CD4-positive, alpha-beta T cell treated with Interleukin-17A for 4 hours (primary cell): ENCODE measurements at regions not wholly inside any gene's neighbourhood (a gene's known extent, or its start where the extent isn't known, plus 50 kb on each side); places are given as distances from the start of the nearest gene placed in this dataset.

Source experiments
- DNase-seq: peaks from one replicate; pipeline ENCODE4 v3.0.0-alpha.2; 2020; ENCODE audit warnings: mixed read lengths

DNA sequence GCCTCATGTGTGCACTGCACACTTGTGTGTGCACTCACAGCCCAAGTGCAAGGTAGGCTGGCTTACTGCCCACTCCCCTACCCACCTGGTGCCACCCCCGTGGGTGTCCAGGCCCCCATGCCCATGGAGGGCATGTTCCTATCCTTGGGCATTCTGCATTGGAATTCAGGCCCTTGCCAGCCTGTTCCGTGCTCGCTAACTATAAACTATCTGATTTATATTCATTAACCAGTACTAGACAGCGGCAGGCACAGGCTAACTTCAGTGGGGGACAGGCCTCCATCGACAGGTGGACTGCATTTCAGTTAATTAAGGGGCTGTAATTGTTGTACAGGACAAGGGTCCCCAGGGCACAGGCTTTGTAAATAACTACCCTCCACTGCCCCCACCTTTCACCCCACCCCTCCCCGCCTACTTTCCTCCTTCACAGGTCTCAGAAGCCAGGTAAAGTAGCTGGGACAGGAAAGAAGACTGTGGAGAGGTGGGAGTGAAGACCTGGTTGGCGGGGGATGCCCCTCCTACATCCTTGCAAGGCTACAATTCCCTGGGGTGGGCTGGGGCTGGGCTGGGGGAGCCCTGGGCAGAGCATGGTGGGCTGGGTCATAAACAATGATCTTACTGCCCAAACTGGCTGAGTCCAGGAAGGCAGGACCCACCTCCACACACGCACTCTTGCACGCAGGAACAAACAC lies 119.0 kb upstream of the LHX1 start:
- DNase-seq = no peak

DNA sequence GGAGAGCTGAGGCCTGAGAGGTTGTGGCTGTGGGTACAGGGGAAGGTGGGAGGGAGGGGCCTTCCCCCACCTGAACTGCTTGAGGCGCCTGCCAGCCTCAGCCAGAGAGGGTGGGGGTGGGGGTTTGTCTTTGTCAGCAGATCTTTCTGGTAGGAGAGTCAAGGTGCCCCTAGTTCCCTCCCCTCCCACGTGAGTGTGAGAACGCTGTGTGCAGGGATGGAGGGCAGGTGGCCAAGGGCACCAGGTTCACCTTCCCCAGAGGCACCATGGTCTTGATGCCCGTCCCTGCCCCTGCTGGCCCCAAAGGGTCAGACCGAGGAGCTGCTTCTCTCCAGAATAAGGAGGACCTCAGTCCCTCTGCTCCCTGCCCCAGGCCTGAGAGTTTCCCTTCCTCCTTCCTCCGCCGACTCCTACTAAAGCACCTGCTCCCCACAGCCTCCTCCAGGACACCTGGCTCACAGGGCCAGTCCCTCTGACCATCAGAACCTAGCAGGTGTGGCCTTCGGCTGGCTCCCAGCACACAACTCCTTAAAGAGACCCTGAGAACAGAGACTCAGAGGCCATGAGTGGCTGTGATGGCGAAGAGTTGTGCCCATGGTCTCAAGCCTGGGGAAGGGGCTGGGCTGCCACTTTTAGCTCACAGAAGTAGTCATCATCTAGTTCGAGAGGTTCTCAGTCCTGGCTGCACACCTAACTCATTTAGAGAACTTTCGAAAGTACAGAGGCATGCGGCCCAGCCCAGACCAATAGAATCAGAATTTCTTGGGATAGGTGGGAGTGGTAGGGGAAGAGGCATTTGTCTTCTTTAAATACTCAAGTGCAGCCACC lies 113.2 kb upstream of the LHX1 start:
- no peak for DNase-seq

DNA sequence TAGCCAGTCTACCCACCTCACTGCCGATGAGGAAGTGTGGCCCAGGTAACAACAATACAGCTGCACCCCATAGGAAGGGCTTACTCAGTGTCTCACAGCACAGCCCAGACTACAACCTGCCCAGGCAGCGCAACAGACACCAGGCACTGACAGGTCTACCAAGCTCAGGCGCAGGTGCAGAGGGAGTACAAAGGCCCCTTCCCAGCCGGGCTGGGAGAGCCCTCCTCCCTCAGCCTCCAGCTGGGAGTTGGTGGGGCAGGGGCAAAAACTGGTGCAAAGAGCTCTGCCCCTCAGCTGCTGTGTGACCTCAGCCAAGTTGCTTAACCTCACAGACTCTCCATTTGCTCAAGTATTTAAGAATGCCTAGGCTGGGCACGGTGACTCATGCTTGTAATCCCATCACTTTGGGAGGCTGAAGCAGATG lies 112.6 kb upstream of the LHX1 start:
- DNase-seq = no peak

DNA sequence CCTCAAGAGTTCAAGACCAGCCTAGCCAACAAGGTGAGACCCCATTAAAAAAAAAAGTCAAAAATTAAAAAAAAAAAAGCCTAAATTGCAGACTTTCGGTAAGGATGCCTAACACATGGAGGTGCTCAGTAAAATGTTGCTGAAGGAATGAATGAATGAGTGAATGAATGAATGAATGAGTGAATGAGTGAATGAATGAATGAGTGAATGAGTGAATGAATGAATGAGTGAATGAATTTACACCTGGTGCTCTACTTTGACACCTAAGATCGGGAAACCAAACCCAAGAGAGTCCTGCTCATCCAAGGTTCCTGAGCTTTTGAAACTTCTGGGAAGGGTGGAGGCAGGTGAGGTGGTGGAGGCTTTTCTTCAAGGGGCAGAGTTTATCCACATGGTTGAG lies 112.2 kb upstream of the LHX1 start:
- DNase-seq = no peak

DNA sequence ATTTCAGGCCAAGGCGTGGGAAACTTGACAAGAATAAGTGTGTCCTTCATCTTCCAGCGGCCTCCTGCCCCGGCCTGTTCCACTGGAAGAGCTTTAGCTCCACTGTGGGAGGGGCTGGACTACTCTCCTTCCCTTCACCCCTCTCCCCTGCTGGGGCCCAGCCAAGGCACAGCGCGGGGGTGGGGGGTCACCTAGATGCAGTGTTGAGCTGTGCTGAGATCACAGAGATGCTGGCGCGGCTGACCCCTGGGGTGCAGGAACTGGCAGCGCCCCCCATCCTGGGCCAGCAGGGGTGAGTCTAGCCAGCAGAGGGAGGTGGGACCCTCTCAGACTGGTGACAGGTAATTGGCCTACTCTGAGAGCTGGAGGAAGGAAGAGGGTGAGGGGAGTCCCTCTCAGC lies 111.8 kb upstream of the LHX1 start:
- DNase-seq = no peak

DNA sequence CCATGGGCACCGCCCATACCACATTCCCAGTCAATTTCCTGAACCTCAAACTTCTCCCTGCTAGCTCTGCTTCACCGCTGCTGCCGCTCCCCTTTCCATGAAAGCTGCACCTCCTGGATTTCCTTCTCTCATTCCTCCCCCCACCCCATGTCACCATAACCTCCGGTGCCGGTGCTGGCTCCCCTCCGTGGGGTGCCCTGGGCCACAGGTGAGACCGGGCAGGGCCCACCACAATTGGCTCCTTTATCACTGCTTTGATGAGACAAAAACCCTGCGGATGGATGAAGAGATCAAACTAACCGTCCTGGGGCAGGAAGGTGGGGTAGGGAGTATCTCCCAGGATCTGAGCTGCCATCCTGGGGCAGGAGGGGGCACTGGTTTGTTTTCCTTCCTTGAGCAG lies 111.3 kb upstream of the LHX1 start:
- DNase-seq = no peak

DNA sequence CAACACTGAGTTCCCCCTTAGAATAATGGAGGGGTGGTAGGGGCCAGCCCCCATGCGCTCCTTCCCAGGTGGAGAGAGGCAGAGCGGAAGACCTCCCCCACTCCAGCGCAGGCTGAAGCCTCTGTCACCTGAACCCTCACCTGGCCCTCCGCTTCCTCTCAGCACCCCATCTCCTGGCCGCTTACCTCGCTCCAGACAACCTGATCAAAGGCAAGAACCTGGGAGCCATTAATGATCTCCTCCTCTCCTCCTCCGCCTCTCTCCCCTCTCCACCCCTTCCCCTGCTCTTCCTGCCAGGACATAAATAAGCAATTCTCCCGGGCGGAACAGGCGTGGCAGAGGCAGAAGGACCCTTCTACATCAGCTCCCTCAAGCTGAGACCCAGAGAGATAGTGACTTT lies 110.2 kb upstream of the LHX1 start:
- DNase-seq = no peak

DNA sequence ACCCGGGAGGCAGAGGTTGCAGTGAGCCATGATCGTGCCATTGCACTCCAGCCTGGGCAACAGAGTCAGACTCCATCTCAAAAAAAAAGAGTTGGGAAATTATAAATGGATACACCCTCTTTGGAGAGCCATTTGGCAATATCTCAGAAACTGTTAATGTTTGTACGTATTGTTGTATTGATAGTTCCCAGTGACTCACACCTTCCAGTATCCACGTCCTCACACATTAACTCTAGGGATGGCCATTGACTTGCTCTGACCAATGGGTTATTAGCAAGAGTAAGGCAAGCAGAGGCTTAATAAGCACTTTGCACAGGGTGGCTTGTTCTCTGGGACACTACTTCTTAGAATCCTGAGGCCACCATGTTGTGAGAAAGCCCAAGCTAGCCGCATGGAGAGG lies 107.6 kb upstream of the LHX1 start:
- no peak for DNase-seq

DNA sequence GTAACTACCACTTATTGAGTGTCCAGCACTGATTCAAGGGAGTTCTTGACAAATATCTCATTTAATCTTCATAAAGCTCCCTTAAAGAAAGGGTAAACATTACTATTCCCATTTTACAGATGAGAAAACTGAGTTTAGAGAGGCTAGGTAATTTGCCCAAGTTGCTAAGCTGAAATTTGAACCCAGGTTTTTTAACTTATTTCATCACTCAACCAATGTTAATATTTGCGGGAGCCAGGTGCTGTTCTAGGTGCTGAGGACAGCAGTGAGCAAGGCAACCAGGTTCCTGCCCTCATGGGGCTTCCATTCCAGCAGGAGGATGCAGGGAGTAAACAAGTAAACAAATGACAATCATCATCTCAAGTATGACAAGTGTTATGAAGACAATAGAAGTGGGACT lies 104.0 kb upstream of the LHX1 start:
- no peak for DNase-seq

DNA sequence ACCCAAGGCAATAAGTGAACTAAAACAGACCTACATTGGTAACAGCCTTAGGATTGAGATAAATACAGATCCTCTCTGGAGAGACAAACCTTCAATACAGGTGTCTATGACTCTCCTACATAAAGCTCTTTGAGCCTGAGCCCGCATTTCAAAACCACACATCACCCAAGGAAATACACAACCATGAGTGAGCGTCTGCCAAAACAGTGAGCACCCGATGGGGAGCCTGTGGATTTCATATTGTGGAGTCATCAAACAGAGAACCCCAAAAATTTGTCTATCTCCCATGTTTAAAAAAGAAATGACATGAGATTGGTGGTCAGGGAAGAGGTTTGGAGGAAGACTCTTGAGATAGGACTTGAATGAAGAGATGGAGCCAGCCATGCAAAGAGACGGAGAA lies 102.2 kb upstream of the LHX1 start:
- DNase-seq = no peak

DNA sequence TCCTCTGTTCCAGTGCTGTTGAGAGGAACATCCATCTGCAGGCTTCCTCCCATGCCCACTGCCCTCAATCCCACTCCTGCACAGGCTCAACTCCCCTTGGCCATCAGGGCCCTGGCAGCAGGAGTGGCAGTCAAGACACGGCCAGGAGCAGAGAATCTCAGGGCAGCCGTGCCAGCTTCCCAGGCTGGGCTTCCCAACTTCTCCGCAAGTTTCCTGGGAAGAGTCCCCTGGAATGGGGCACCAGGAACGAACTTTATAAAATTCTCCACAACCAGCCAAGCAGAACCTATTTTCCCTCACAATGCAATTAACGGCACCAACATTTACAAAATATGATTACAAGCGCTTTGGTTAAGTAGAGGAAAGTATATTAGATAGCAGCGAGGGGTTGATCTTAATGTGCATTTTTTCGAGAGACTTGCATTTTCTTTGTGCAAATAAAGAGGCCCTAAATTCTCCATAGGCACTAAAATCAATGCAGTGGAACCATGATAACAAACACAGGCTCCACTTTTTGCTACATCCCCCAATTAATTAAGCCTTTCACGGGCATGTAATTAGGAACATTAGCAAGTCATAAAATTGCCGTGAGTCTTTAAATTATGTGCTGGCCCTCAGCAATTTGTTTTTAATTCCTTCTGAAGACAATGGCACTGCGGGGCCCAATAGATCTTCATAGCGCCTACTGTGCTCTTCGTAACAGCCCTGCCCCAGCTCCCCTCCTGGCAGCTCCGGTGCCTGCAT lies 99.9 kb upstream of the LHX1 start:
- DNase-seq = no peak

DNA sequence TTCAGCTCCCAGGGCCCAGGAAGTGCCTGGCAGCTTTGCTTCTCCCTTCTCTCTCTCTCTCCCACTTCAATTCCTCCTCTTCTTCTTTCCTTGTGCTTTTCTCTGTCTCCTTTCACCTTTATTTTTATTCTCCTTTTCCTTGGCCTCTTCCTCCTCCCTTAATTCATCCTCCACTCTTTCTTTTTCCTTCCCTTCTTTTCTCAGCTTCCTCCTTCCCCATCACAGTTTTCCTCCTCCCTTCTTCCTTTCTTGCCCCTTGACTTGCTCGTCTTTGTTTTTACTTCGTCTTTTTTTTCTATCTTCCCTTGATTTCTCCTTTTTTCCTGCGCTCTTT lies 99.4 kb upstream of the LHX1 start:
- no peak for DNase-seq

DNA sequence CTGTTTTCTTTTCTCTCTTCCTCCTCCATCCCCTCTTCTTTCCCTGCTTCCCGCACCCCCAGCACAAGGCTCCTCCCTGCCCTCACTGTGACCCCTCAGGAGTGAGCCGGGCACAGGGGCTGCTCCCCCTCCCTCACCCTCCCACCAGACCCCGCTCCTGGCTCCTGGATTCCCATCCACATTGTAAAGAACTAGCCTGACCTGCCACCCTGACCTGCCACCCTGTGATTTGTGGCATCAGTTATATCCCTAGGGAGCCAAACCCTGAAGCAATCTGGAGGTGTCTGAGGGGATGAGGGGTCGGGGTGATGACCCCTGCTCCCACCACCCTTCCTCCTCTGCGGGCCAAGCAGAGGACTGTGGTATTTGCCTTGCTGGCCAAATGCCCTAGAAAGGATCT lies 98.0 kb upstream of the LHX1 start:
- DNase-seq = no peak

DNA sequence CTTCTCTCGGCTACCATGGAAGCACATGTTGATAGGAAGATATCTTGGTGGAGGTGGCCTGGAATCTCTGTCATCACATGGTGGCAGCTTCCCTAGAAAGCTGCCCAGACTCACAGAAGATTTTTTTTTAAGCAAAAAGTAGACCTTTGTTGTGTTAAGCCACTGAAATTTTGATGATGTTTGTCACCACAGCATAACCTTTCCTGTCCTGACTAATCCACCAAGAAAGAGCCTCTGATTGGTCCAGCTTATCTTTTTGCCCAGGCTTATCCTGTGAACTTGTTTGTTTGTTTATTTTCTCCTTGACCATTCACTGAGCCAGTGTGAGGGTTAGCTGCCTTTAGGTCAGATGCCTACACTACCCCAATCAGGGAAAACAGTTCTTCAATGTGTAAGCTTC lies 96.5 kb upstream of the LHX1 start:
- no peak for DNase-seq

DNA sequence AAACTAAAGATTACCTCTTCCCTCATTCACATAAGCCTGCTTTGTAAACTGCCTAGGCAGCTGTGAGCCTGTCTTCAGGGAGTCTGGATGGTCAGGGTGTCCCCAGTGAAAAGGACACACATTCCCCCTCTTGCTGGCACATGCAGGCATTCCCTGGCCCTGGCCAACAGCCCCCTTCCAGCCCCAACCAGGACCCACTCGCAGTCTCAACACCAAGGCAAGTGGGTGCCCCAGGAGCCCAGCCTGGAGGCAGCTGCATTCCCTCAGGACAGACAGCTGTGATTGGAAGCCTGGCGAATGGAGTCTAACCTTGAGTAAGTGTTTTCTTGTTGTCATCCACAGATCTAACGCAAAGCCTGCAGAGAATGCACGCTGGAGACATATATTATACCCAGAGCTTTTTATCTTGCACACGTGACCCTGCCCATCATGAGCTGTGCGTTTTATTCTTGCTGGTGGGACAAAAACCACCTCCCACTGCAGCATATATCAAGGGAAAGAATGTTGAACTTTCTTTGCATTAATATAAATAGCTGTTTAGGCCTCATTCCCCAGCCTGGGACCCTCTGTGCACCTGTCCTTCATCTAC lies 95.0 kb upstream of the LHX1 start:
- no peak for DNase-seq

DNA sequence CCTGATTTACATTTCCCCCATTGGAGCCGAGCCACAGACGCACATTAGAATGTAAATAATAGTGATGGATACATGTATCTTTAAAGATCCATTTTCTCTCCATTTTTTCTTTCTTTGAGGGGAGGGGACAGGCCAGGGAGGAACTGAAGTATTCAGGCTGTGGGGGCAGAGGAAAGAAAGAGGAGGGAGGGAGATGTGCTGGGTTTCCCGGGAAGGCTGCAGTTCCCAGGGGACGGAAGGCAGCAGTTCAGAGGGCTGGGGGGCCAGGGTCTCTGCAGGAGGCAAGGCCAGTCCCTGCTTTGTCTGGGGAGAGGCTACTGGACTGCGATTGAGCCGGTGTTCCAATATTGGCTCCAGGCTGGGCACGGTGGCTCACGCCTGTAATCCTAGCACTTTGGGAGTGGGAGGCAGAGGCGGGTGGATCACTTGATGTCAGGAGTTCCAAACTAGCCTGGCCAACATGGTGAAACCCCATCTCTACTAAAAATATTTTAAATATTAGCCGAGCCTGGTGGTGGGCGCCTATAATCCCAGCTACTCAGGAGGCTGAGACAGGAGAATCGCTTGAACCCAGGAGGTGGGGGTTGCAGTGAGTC lies 94.2 kb upstream of the LHX1 start:
- DNase-seq = no peak

DNA sequence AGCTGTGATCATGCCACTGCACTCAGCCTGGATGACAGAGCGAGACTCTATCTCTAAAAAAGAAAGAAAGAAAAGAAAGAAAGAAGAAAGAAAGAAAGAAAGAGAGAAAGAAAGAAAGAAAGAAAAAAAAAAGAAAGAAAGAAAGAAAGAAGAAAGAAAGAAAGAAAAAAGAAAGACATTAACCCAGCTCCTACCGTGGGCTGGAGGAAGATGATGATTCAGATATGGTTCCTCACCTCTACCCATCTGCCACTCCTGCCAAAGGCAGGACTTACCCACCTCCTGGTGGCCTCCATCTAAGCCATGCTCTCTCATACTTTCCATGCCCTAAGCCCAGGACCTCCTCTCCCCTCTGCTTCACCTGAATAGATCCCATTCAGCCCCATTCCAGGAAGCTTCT lies 93.3 kb upstream of the LHX1 start:
- no peak for DNase-seq

DNA sequence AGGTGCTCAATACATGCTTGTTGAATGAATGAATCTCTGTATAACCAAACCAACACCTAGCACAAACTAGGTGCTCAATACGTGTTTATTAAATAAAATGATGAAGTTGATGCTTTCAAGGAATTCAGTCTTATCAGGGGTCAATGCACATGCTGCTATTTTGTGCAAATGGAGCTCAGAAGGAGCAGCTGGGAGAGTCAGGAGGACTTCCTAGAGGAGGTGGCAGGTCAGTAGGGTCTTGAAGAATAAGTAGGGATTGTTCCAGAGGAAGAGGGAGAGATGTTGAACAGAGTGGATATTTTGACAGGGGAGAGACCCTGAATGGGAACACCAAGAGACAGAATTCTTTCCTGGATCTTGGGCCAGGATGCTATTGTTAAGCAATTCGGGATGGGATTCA lies 92.7 kb upstream of the LHX1 start:
- no peak for DNase-seq

DNA sequence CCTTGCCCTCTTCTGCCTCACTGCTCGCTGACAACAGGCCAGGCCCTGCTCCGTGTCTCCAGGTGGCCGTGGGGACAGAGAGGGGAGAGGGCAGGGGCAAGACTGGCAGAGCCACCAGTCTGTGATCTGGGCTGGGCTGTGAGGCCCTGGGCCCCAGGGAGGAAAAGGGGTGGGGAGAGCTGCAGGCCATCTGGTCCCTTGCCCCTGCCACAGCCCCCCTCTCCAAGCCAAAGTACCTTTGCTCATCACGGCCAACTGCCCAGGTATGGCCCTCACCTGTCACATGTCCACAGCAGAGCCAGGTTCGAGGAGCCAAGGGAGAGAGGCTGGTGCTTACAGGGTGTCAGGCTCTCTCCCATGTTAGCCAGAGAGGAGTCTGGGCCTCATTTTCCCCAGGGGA lies 91.4 kb upstream of the LHX1 start:
- no peak for DNase-seq

DNA sequence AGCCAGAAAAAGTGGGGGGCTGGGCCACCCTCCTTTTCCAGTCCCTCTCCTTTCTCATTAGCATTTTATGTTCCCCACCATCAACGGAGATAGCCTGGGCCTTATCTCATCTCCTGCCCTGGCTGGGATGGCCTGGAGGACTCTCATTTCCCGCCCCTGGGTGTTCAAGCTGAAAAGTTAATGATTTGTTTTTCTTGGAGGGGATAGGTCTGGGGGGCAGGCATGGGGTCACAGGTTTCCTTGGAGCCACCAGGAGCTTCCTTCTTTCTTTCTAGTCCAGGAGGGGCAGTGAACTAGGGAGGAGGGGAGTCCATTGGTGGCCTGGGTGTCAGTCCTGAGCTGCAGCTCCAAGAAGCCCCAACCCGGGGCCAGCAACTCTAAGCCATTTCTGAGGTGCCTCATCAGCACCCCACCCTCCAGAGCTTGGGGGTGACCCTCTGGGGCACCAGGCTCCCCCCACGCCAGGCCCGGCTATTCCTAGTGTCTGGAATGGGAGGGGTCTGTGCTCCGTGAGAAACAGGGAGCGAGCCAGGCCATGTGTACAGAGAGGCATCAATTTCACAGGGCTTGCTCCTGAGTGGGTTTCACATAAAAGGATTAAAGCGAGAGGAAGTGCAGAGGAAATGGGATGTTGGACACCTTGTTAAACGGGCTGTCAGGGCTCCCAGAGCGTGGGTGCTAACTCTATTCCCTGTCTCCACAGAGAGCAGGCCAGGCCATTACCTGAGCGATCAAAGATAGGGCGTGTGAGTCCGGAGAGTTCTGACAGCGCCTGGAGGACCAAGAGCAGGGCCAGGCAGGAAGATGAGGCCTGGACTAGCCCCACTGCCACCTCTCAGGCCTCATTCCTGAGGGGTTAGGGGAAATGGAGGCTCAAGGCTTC lies 90.6 kb upstream of the LHX1 start:
- DNase-seq = no peak

DNA sequence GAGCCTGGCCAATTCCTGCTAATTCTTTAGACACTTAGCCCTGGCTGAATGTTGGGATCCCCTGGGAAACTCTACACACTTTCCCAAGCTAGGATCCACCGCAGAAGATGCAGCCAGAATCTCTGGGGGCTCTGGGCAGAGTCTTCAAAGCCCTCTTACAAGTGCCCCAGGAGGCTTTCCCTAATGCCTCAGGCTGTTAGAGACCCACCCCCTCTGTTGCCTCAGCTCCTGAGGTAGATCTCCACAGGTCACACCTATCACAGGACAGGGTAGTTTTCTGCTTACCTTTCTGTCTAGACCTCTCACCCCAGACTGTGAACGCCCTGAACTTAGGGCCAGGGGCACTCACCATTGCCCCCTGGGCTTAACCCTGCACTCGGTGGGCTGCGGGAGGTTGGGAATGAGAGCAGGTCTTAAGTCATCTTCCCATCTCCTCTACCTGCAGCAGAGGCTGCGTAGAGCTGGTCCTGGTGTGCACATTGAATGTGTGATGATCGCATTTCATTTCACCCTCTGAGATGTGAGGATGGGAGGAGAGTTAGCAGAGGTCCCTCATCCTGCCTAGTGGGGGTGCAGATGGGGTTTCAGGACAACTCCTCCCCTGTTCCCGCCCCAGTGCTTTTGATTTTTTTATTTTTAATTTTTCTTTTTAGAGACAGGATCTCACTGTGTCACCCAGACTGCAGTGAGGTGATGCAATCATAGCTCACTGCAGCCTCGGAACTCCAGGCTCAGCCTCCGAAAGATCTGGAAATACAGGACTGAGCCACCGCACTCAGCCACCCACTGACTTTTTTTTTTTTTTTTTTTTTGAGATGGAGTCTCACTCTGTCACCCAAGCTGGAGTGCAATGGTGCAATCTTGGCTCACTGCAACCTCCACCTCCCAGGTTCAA lies 89.0 kb upstream of the LHX1 start:
- DNase-seq = no peak
